ENCODE measurements at regions not wholly inside any gene's neighbourhood (a gene's known extent, or its start where the extent isn't known, plus 50 kb on each side); places are given as distances from the start of the nearest gene placed in this dataset.
A peak's percentile ranks its signal among the peaks of the same experiment; 100 is the strongest.

DNA sequence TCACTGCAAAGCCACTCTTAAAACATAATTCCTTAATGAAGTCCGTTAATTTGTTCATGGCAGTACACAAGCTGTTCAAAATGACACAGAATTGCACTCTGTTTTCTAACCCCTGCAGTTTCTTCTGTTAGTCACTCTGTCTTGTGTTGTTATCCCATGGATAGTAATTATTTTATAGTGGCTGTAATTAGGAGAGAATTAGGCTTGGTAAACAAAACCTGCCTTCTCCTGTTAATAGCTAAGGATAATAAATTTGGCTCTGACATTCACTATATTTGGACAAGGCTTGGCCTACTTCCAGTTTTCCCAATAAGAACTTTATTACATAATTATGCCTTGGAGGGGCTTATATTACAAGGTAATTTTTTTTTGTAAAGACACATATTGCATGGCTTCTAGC lies 330.3 kb upstream of the FIGN start:
- ChIA-PET CTCF (no interaction called here), POLR2A (ENCODE audit: low non-redundant PET) (no interaction called here)
- no peak for DNase-seq (ENCODE audit: low spot score)
- no peak overlapping the region for H3K27ac ChIP-seq
- TF ChIP-seq, protein P1, sequence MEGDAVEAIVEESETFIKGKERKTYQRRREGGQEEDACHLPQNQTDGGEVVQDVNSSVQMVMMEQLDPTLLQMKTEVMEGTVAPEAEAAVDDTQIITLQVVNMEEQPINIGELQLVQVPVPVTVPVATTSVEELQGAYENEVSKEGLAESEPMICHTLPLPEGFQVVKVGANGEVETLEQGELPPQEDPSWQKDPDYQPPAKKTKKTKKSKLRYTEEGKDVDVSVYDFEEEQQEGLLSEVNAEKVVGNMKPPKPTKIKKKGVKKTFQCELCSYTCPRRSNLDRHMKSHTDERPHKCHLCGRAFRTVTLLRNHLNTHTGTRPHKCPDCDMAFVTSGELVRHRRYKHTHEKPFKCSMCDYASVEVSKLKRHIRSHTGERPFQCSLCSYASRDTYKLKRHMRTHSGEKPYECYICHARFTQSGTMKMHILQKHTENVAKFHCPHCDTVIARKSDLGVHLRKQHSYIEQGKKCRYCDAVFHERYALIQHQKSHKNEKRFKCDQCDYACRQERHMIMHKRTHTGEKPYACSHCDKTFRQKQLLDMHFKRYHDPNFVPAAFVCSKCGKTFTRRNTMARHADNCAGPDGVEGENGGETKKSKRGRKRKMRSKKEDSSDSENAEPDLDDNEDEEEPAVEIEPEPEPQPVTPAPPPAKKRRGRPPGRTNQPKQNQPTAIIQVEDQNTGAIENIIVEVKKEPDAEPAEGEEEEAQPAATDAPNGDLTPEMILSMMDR (conservative IDR thresholded peaks at IDR 0.05; ENCODE audit: low read depth) = no peak

DNA sequence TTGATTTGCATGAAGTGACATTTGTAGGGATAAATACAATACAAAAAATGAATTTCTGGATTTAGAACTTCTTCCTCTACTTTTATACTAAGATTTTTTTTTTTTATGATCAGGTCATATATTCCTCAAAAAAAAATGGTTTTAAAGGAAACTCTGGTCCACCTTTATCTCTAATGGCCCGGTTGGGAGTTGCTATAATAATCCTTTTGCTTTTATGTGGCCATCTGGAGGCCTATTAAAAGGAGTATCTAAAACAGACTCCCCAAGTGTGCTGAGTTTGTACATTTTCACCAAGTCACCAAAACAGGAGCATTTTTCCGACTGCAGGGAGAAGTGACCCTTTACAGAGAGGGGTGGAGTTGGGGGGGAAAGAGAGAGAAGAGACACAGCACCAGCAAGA lies 329.2 kb upstream of the FIGN start:
- ChIA-PET CTCF (no interaction called here), POLR2A (ENCODE audit: low non-redundant PET) (no interaction called here)
- TF ChIP-seq, protein P1 (conservative IDR thresholded peaks at IDR 0.05; ENCODE audit: low read depth) = no peak
- no peak overlapping the region for H3K27ac ChIP-seq
- DNase-seq (ENCODE audit: low spot score) = no peak

DNA sequence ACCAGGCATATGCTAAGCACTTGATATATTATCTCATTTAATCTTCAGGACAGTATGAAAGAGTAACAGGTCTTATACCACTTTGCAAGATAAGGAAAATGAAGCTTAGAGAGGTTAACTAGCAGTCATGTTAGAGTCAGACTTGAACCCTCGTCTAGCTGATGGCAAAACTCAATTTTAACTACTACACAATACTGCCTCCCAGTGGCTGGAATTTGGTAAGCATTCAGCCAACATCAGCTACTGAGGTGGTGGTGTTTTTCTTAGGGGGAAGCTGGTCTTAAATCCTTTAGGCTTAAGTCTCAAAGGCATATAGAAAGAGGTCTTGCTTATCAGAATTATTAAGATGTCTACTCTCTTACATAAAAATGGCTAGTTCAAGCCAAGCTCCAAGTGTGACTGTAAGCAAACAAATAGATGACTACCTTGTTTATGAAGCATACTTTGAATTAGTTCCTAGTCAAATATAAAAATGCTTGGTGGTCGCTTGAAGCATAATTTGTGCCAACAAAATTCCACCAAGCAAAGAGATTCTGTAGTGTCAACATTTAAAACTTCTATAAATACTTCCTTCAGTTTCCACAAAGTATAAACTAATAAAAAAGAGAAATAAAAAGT lies 325.4 kb upstream of the FIGN start:
- POLR2A ChIA-PET (ENCODE audit: low non-redundant PET) = no interaction called here
- CTCF ChIA-PET = interaction anchor here (0.5 to 1.0 kb wide), 6 partner anchors 9 to 591 kb away, joined by 3 to 4 read pairs (median 4); no protein-coding TSS in a partner anchor
- peak; percentile 16 for DNase-seq (ENCODE audit: low spot score)
- H3K27ac ChIP-seq = no peak overlapping the region
- TF ChIP-seq, protein P1 (conservative IDR thresholded peaks at IDR 0.05; ENCODE audit: low read depth) = peak; percentile 49

DNA sequence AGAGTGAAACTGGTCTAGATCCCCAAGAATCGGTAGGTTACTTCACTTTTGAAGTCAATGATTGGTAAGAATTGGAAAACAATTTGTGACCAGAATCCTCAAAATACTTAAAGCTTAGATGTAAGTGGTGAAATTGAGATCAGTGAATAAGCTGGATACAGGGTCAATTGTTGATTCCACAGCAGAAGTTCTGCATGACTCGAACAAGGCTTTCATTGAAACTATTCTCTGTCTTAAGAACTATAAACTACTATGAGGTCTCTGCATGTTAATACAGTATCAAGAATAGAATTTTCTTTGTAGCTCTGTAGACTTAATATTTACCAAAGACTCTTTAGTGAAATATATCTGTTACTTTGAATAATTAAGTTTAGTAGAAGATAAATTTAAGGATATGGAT lies 324.2 kb upstream of the FIGN start:
- ChIA-PET POLR2A (ENCODE audit: low non-redundant PET) (no interaction called here), CTCF (no interaction called here)
- TF ChIP-seq, protein P1 (conservative IDR thresholded peaks at IDR 0.05; ENCODE audit: low read depth) = no peak
- no peak for DNase-seq (ENCODE audit: low spot score)
- no peak overlapping the region for H3K27ac ChIP-seq

DNA sequence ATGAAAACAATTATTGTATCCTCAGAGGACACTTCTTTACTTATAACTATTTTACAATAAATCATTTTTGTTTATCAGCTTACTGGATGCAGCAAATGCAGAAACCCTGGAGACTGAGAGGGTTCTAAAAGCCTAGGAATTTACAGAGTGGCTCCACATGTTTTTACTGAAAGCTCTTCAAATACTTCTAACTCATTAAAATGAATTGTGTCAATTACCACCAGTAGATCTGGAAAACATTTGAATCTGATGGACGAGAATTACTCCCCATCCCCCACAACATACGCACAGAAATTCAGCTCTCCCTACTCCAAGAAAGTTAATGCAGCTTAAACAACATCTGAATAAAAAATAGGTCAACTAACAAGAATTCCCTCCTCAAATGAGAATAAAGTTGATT lies 319.8 kb upstream of the FIGN start:
- no peak overlapping the region for H3K27ac ChIP-seq
- TF ChIP-seq, protein P1 (conservative IDR thresholded peaks at IDR 0.05; ENCODE audit: low read depth) = no peak
- POLR2A ChIA-PET (ENCODE audit: low non-redundant PET) = no interaction called here
- CTCF ChIA-PET = no interaction called here
- DNase-seq (ENCODE audit: low spot score) = no peak

DNA sequence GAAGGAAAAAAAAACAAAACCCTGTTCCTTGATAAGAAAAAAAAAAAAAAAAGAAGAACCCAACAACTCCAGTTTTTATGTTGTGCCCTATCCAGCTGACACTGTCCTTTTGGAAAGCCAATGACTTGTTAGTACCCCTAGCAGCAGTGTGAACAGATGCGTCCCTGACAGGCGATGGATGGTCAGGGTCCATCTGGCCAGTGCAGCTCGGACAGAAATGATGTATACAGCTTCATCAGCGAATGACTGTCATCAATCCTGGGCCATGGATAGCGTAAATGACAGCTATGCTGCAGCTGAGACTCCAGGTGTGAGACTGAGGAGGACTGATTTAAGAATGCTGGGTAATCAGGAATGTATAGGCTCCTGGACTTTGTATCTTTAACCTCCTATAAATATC lies 318.8 kb upstream of the FIGN start:
- TF ChIP-seq, protein P1 (conservative IDR thresholded peaks at IDR 0.05; ENCODE audit: low read depth) = no peak
- ChIA-PET CTCF (no interaction called here), POLR2A (ENCODE audit: low non-redundant PET) (no interaction called here)
- H3K27ac ChIP-seq = no peak overlapping the region
- no peak for DNase-seq (ENCODE audit: low spot score)

All from RWPE1 (cell line).